NCI-H1105 (cell line): ENCODE measurements at regions not wholly inside any gene's neighbourhood (a gene's known extent, or its start where the extent isn't known, plus 50 kb on each side); places are given as distances from the start of the nearest gene placed in this dataset.
"Not testable (repeated sequence)": the region's sequence is repeated elsewhere in the genome, so short reads cannot be mapped to it uniquely, and the experiment has no call there.

Source experiments
- DNase-seq: peaks from one replicate; lab custom pipeline; 2025; lab: John Stamatoyannopoulos, UW

- no peak for DNase-seq
These were observed 112.4 kb upstream of the ALDH1A3 start for GRCh38 chr15:100767001-100767825.

GRCh38 chr15:100768501-100768931 is 111.1 kb upstream of the ALDH1A3 start:
- DNase-seq = no peak

GRCh38 chr15:100769043-100769974 is 110.3 kb upstream of the ALDH1A3 start:
- DNase-seq = no peak

- DNase-seq = no peak
These were observed 109.7 kb upstream of the ALDH1A3 start for GRCh38 chr15:100769975-100770340.

- no peak for DNase-seq
These were observed 108.7 kb upstream of the ALDH1A3 start for GRCh38 chr15:100770661-100771584.

GRCh38 chr15:100771746-100772145 is 107.9 kb upstream of the ALDH1A3 start:
- no peak for DNase-seq

GRCh38 chr15:100772478-100772877 is 107.2 kb upstream of the ALDH1A3 start:
- DNase-seq = no peak

- DNase-seq = no peak
These were observed 106.6 kb upstream of the ALDH1A3 start for GRCh38 chr15:100772892-100773520.

GRCh38 chr15:100774044-100774443 is 105.6 kb upstream of the ALDH1A3 start:
- DNase-seq = not testable (repeated sequence)

GRCh38 chr15:100775581-100776185 is 103.9 kb upstream of the ALDH1A3 start:
- no peak for DNase-seq

GRCh38 chr15:100777821-100778220 is 101.8 kb upstream of the ALDH1A3 start:
- no peak for DNase-seq

GRCh38 chr15:100778831-100779288 is 100.8 kb upstream of the ALDH1A3 start:
- no peak for DNase-seq

- DNase-seq = no peak
These were observed 100.1 kb upstream of the ALDH1A3 start for GRCh38 chr15:100779331-100780207.

GRCh38 chr15:100780208-100780800 is 99.3 kb upstream of the ALDH1A3 start:
- no peak for DNase-seq

GRCh38 chr15:100781061-100781960 is 98.3 kb upstream of the ALDH1A3 start:
- no peak for DNase-seq

- DNase-seq = no peak
These were observed 97.6 kb upstream of the ALDH1A3 start for GRCh38 chr15:100781961-100782530.

- DNase-seq = no peak
These were observed 96.3 kb upstream of the ALDH1A3 start for GRCh38 chr15:100783291-100783690.
